NCI-H1436 treated with DMSO at 0.1 percent for 48 hours (cell line): ENCODE measurements at regions not wholly inside any gene's neighbourhood (a gene's known extent, or its start where the extent isn't known, plus 50 kb on each side); places are given as distances from the start of the nearest gene placed in this dataset.

Experiments
- DNase-seq: peaks from one replicate; lab custom pipeline; 2025; lab: John Stamatoyannopoulos, UW

GRCh38 chr11:134479206-134480135, 67.4 kb upstream of the B3GAT1 start:
- no peak for DNase-seq

- no peak for DNase-seq
Observed at GRCh38 chr11:134478611-134479010, 66.6 kb upstream of the B3GAT1 start.

GRCh38 chr11:134478176-134478575, 66.1 kb upstream of the B3GAT1 start:
- DNase-seq, result no peak

GRCh38 chr11:134477486-134477885, 65.4 kb upstream of the B3GAT1 start:
- no peak for DNase-seq

GRCh38 chr11:134476435-134477021, 64.5 kb upstream of the B3GAT1 start:
- no peak for DNase-seq

- DNase-seq, result no peak
Observed at GRCh38 chr11:134475951-134476350, 63.9 kb upstream of the B3GAT1 start.

GRCh38 chr11:134474942-134475341, 62.9 kb upstream of the B3GAT1 start:
- DNase-seq, result no peak

- no peak for DNase-seq
Observed at GRCh38 chr11:134474070-134474860, 62.2 kb upstream of the B3GAT1 start.

GRCh38 chr11:134471716-134472455, 59.8 kb upstream of the B3GAT1 start:
- DNase-seq, result no peak

- DNase-seq, result no peak
Observed at GRCh38 chr11:134471087-134471715, 59.2 kb upstream of the B3GAT1 start.

- no peak for DNase-seq
Observed at GRCh38 chr11:134470238-134470637, 58.2 kb upstream of the B3GAT1 start.

GRCh38 chr11:134469627-134470026, 57.6 kb upstream of the B3GAT1 start:
- no peak for DNase-seq

GRCh38 chr11:134468796-134469195, 56.8 kb upstream of the B3GAT1 start:
- DNase-seq, result no peak

- DNase-seq, result no peak
Observed at GRCh38 chr11:134468081-134468668, 56.1 kb upstream of the B3GAT1 start.

GRCh38 chr11:134466610-134467567, 54.8 kb upstream of the B3GAT1 start:
- no peak for DNase-seq

- no peak for DNase-seq
Observed at GRCh38 chr11:134466156-134466555, 54.1 kb upstream of the B3GAT1 start.

GRCh38 chr11:134464981-134465730, 53.1 kb upstream of the B3GAT1 start:
- DNase-seq, result no peak

- DNase-seq, result no peak
Observed at GRCh38 chr11:134464196-134464595, 52.2 kb upstream of the B3GAT1 start.

GRCh38 chr11:134463716-134464115, 51.7 kb upstream of the B3GAT1 start:
- no peak for DNase-seq
